HepG2 (cell line): ENCODE measurements at regions not wholly inside any gene's neighbourhood (a gene's known extent, or its start where the extent isn't known, plus 50 kb on each side); places are given as distances from the start of the nearest gene placed in this dataset.

Experiments
- ATAC-seq: fragments of 200-7000 bp; cut with Tn5 transposase; 3 replicates; pipeline ENCODE4 v1.9.1; 2020; ENCODE audit warnings: mild to moderate bottlenecking, moderate library complexity
- BruUV-seq: library from RNA; stranded (reverse); fragments of 400-500 nt; replicated peaks from 2 replicates; lab custom pipeline; 2021; lab: Mats Ljungman, UMichigan
- CTCF ChIA-PET: fragments of 300-600 bp; formaldehyde crosslinking; extraction: SDS; loops from one replicate; lab custom pipeline; 2021; ENCODE audit warnings: low total read pairs, inconsistent platforms, low intra/inter-chr PET ratio; lab: Yijun Ruan, JAX
- POLR2A ChIA-PET: fragments of 350-600 bp; sonication (Branson Sonifier 250); formaldehyde crosslinking; loops from one replicate; lab custom pipeline; 2020; ENCODE audit warnings: antibody characterized with exemption, inconsistent platforms; lab: Yijun Ruan, JAX
- DNase-seq: peaks from one replicate; pipeline ENCODE4 v3.0.0-alpha.2; 2015; ENCODE audit warnings: low spot score
- FAIRE-seq: peaks from 3 replicates; lab custom pipeline; 2011; peaks lifted over from hg19 to GRCh38; lab: Jason Lieb, UNC
- H2AFZ ChIP-seq: one replicate; pipeline ENCODE4 v1.6.1; 2011; ENCODE audit warnings: low read length, inconsistent platforms
- H3K27ac ChIP-seq: fragments of 300-600 bp; 3 replicates; pipeline ENCODE4 v1.8.0; 2011; ENCODE audit warnings: mixed run types, mild to moderate bottlenecking, mixed read lengths, low read length, inconsistent platforms; ENCODE audit not compliant: insufficient read depth; ENCODE audit errors: extremely low read length
- H3K27me3 ChIP-seq, 2 experiments: fragments of 200-600 bp in 1 of 2; 2 replicates in 1 of 2; 3 replicates in 1 of 2; pipeline versions ENCODE4 v1.6.0 to v1.8.0; 2011; ENCODE audit warnings: low read length in 2 of 2, mild to moderate bottlenecking in 2 of 2, moderate library complexity in 2 of 2, inconsistent platforms in 1 of 2; ENCODE audit not compliant: insufficient read depth in 2 of 2, control insufficient read depth in 1 of 2
- H3K36me3 ChIP-seq, 2 experiments: fragments of 200-600 bp in 1 of 2; replicated peaks in 1 of 2; 2 replicates in 1 of 2; 3 replicates in 1 of 2; pipeline versions ENCODE4 v1.5.1 to v1.8.0; 2011; ENCODE audit warnings: low read length in 2 of 2, inconsistent platforms in 1 of 2; ENCODE audit not compliant: insufficient read depth in 2 of 2, control insufficient read depth in 1 of 2
- H3K4me1 ChIP-seq: 2 replicates; pipeline ENCODE4 v1.5.1; 2012; ENCODE audit warnings: low read length, inconsistent platforms; ENCODE audit not compliant: insufficient read depth
- H3K4me2 ChIP-seq: 2 replicates; pipeline ENCODE4 v1.6.0; 2011; ENCODE audit warnings: low read depth, low read length, inconsistent platforms
- H3K4me3 ChIP-seq, 3 experiments: fragments of 200-600 bp in 1 of 3; sonication (generic), shearing (Covaris generic) in 1 of 3; replicated peaks in 1 of 3; 2 replicates each; pipeline ENCODE4 v1.5.1; 2011 to 2016; ENCODE audit warnings: low read length in 3 of 3, inconsistent platforms in 2 of 3, low read depth in 2 of 3, mild to moderate bottlenecking in 2 of 3, control low read depth in 1 of 3, mixed read lengths in 1 of 3; ENCODE audit not compliant: insufficient read depth in 1 of 3
- H3K79me2 ChIP-seq: one replicate; pipeline ENCODE4 v1.6.1; 2011; ENCODE audit warnings: low read length, inconsistent platforms; ENCODE audit not compliant: insufficient read depth
- H3K9ac ChIP-seq: 2 replicates; pipeline ENCODE4 v1.6.0; 2011; ENCODE audit warnings: mild to moderate bottlenecking, low read depth, low read length, inconsistent platforms; ENCODE audit not compliant: insufficient read depth
- H3K9me3 ChIP-seq: 2 replicates; pipeline ENCODE4 v1.5.1; 2012; ENCODE audit warnings: mild to moderate bottlenecking, low read length
- H4K20me1 ChIP-seq: 2 replicates; pipeline ENCODE4 v1.6.0; 2011; ENCODE audit warnings: inconsistent platforms, mild to moderate bottlenecking, low read length, moderate library complexity; ENCODE audit not compliant: insufficient read depth
- ADNP ChIP-seq: sonication (generic); formaldehyde crosslinking; IDR thresholded peaks from 2 replicates; pipeline ENCODE4 v1.4.0; 2020; ENCODE audit warnings: missing genetic modification reagents
- HDAC1 ChIP-seq: sonication (generic); formaldehyde crosslinking; IDR thresholded peaks from 2 replicates; pipeline ENCODE4 v1.5.1; 2020; ENCODE audit warnings: mild to moderate bottlenecking, missing genetic modification reagents
- HNF4G ChIP-seq, 2 experiments: sonication (generic) in 1 of 2; formaldehyde crosslinking in 1 of 2; IDR thresholded peaks; 2 replicates each; pipeline versions ENCODE4 v1.4.0 to v1.6.1; 2011 to 2020; ENCODE audit warnings: borderline replicate concordance in 2 of 2, low read depth in 2 of 2, mild to moderate bottlenecking in 2 of 2, low read length in 1 of 2, missing genetic modification reagents in 1 of 2, moderate library complexity in 1 of 2
- MXI1 ChIP-seq: IDR thresholded peaks from 3 replicates; pipeline ENCODE4 v1.6.1; 2012; ENCODE audit warnings: low read depth, low read length, inconsistent platforms, borderline replicate concordance
- NAIF1 ChIP-seq: sonication (generic); formaldehyde crosslinking; IDR thresholded peaks from 2 replicates; pipeline ENCODE4 v1.5.0; 2020; ENCODE audit warnings: mild to moderate bottlenecking, missing genetic modification reagents, borderline replicate concordance
- RXRB ChIP-seq: IDR thresholded peaks from 2 replicates; pipeline ENCODE4 v1.6.1; 2016; ENCODE audit warnings: borderline replicate concordance, missing genetic modification reagents, missing compliant biosample characterization
- SETDB1 ChIP-seq: sonication (generic); formaldehyde crosslinking; IDR thresholded peaks from 2 replicates; pipeline ENCODE4 v1.5.1; 2020; ENCODE audit warnings: missing genetic modification reagents, mild to moderate bottlenecking, borderline replicate concordance
- ZNF224 ChIP-seq: sonication (generic); formaldehyde crosslinking; IDR thresholded peaks from 2 replicates; pipeline ENCODE4 v1.5.0; 2020; ENCODE audit warnings: mild to moderate bottlenecking, missing genetic modification reagents
- ZNF256 ChIP-seq: sonication (generic); formaldehyde crosslinking; conservative IDR thresholded peaks from 2 replicates; pipeline ENCODE4 v1.4.0; 2020; ENCODE audit warnings: missing genetic modification reagents
- ZNF276 ChIP-seq: sonication (generic); formaldehyde crosslinking; IDR thresholded peaks from 2 replicates; pipeline ENCODE4 v1.4.0; 2020; ENCODE audit warnings: mild to moderate bottlenecking, low read depth, missing genetic modification reagents
- ZNF318 ChIP-seq: sonication (generic); formaldehyde crosslinking; IDR thresholded peaks from 2 replicates; pipeline ENCODE4 v1.4.0; 2020; ENCODE audit warnings: mild to moderate bottlenecking, missing genetic modification reagents
- ZNF580 ChIP-seq: IDR thresholded peaks from 2 replicates; pipeline ENCODE4 v1.6.1; 2016; ENCODE audit warnings: low read depth, borderline replicate concordance
- ZNF674 ChIP-seq: sonication (generic); formaldehyde crosslinking; IDR thresholded peaks from 2 replicates; pipeline ENCODE4 v1.5.0; 2020; ENCODE audit warnings: low read depth, mild to moderate bottlenecking, missing genetic modification reagents
- ZNF777 ChIP-seq: sonication (generic); formaldehyde crosslinking; IDR thresholded peaks from 2 replicates; pipeline ENCODE4 v1.4.0; 2020; ENCODE audit warnings: missing genetic modification reagents
- in situ Hi-C: cut with HindIII; loops from 2 replicates; pipeline ENCODE4 v1.10.0; 2017; ENCODE audit warnings: low pct_unique_long_range_greater_than_20kb; ENCODE audit not compliant: extremely low pct_ligation_motif_present
- intact Hi-C: fragments of 100-400 bp; cut with micrococcal nuclease; formaldehyde crosslinking; loops from one replicate; pipeline ENCODE4 v1.10.0; 2022; ENCODE audit not compliant: unreplicated experiment

- TF ChIP-seq RXRB, result no peak
- TF ChIP-seq HNF4G (IDR thresholded peaks at IDR 0.05; ENCODE audit: borderline replicate concordance, low read depth, low read length), result 0 out of 2 replicates have a peak, but pooled peaks have one; percentile 39
- TF ChIP-seq HNF4G (CRISPR knock-in tag; IDR thresholded peaks at IDR 0.05; ENCODE audit: borderline replicate concordance, low read depth), result no peak
Measured at GRCh38 chr11:33437529-33437928, 180.3 kb downstream of the HIPK3 start (continued).

GRCh38 chr11:33435216-33435615 is 178.0 kb downstream of the HIPK3 start:
- no peak overlapping the region for H3K27ac ChIP-seq
- POLR2A ChIA-PET, result no interaction called here
- no peaks in the 10 kb centered on the region; a peak in 1 of 5 replicates for H3K27me3 ChIP-seq
- intact Hi-C loops (no loop called here), in situ Hi-C loops (no loop called here)
- no peak for ATAC-seq
- H4K20me1 ChIP-seq, result no peaks in the 10 kb centered on the region
- H3K9me3 ChIP-seq, result peaks cover 6% of the 10 kb centered on the region; the same call in 1 of the 2 replicates
- DNase-seq, result no peak
- CTCF ChIA-PET, result no interaction called here
- no peak overlapping the region for H3K4me2 ChIP-seq
- H3K79me2 ChIP-seq, result no peaks in the 10 kb centered on the region
- FAIRE-seq, result no peak
- no TSS peak for BruUV-seq
- no peak overlapping the region for H3K4me3 ChIP-seq
- H3K9ac ChIP-seq, result no peak overlapping the region
- H3K36me3 ChIP-seq, result no peaks in the 10 kb centered on the region
- peaks cover 18% of the 10 kb centered on the region for H3K4me1 ChIP-seq
- H2AFZ ChIP-seq, result no peak overlapping the region
- TF ChIP-seq ZNF318 (CRISPR knock-in tag) (no peak), NAIF1 (CRISPR knock-in tag) (no peak), ZNF674 (CRISPR knock-in tag) (no peak), ADNP (CRISPR knock-in tag) (no peak), ZNF256 (CRISPR knock-in tag) (no peak), SETDB1 (no peak), ZNF777 (CRISPR knock-in tag) (no peak), HDAC1 (CRISPR knock-in tag) (no peak), ZNF580 (CRISPR knock-in tag) (no peak), ZNF276 (CRISPR knock-in tag) (no peak), ZNF224 (CRISPR knock-in tag) (no peak), MXI1 (no peak)
